Fibroblast of the aortic adventitia (primary cell): ENCODE measurements at regions not wholly inside any gene's neighbourhood (a gene's known extent, or its start where the extent isn't known, plus 50 kb on each side); places are given as distances from the start of the nearest gene placed in this dataset.

ENCODE experiments used
- DNase-seq: peaks from one replicate; pipeline ENCODE4 v3.0.0-alpha.2; 2010; ENCODE audit warnings: low read depth
- H3K4me3 ChIP-seq: 2 replicates; pipeline ENCODE4 v1.5.1; 2011; ENCODE audit warnings: low read depth, mild to moderate bottlenecking, control low read depth, low read length, moderate library complexity
- CTCF ChIP-seq: IDR thresholded peaks from 2 replicates; pipeline ENCODE4 v1.5.1; 2011; ENCODE audit warnings: mild to moderate bottlenecking, low read length, control low read depth, inconsistent platforms; ENCODE audit not compliant: insufficient read depth

GRCh38 chr6:47135772-47136171, 93.6 kb upstream of the ADGRF1 start:
- TF ChIP-seq CTCF, result no peak
- DNase-seq, result peak; percentile 98
- no peak overlapping the region for H3K4me3 ChIP-seq

GRCh38 chr6:47134476-47135189, 92.5 kb upstream of the ADGRF1 start:
- no peak for TF ChIP-seq CTCF
- DNase-seq, result peak; percentile 96
- H3K4me3 ChIP-seq, result no peak overlapping the region

- no peak for DNase-seq
- TF ChIP-seq CTCF, result no peak
- H3K4me3 ChIP-seq, result no peak overlapping the region
Measured at GRCh38 chr6:47133230-47134000, 91.3 kb upstream of the ADGRF1 start.

GRCh38 chr6:47132724-47133123, 90.6 kb upstream of the ADGRF1 start:
- no peak for TF ChIP-seq CTCF
- no peak for DNase-seq
- H3K4me3 ChIP-seq, result no peak overlapping the region

GRCh38 chr6:47131773-47132172, 89.6 kb upstream of the ADGRF1 start:
- H3K4me3 ChIP-seq, result no peak overlapping the region
- DNase-seq, result no peak
- TF ChIP-seq CTCF, result no peak

GRCh38 chr6:47130086-47130485, 88.0 kb upstream of the ADGRF1 start:
- no peak for TF ChIP-seq CTCF
- no peak overlapping the region for H3K4me3 ChIP-seq
- DNase-seq, result no peak

- TF ChIP-seq CTCF, result no peak
- DNase-seq, result no peak
- H3K4me3 ChIP-seq, result no peak overlapping the region
Measured at GRCh38 chr6:47129129-47129528, 87.0 kb upstream of the ADGRF1 start.
